NCI-H2081 (cell line): ENCODE measurements at regions not wholly inside any gene's neighbourhood (a gene's known extent, or its start where the extent isn't known, plus 50 kb on each side); places are given as distances from the start of the nearest gene placed in this dataset.
A peak's percentile ranks its signal among the peaks of the same experiment; 100 is the strongest.

Experiments used
- DNase-seq, 2 experiments: peaks; one replicate each; lab custom pipeline; 2025; lab: John Stamatoyannopoulos, UW

GRCh38 chr9:108645520-108645919 lies 210.3 kb downstream of the ACTL7B start:
- DNase-seq, result no peak

GRCh38 chr9:108643731-108644510 lies 211.9 kb downstream of the ACTL7B start:
- no peak for DNase-seq

- DNase-seq, result no peak
Measured at GRCh38 chr9:108642871-108643270, 212.9 kb downstream of the ACTL7B start.

GRCh38 chr9:108640230-108640629 lies 215.6 kb downstream of the ACTL7B start:
- DNase-seq, result no peak

GRCh38 chr9:108639696-108640095 lies 216.1 kb downstream of the ACTL7B start:
- DNase-seq, result no peak

GRCh38 chr9:108639091-108639490 lies 216.7 kb downstream of the ACTL7B start:
- no peak for DNase-seq

- DNase-seq, result no peak
Measured at GRCh38 chr9:108637340-108637739, 218.4 kb downstream of the ACTL7B start.

- DNase-seq, result no peak
Measured at GRCh38 chr9:108636013-108636412, 219.8 kb downstream of the ACTL7B start.

- DNase-seq, result no peak
Measured at GRCh38 chr9:108634672-108635462, 220.9 kb downstream of the ACTL7B start.

GRCh38 chr9:108634204-108634603 lies 221.6 kb downstream of the ACTL7B start:
- peak in 1 of 2 experiments; percentile 49 for DNase-seq

- no peak for DNase-seq
Measured at GRCh38 chr9:108631496-108632285, 224.1 kb downstream of the ACTL7B start.

GRCh38 chr9:108628316-108628715 lies 227.5 kb downstream of the ACTL7B start:
- no peak for DNase-seq

- no peak for DNase-seq
Measured at GRCh38 chr9:108626743-108627142, 229.0 kb downstream of the ACTL7B start.

GRCh38 chr9:108621991-108622855 lies 233.6 kb downstream of the ACTL7B start:
- DNase-seq, result no peak

- DNase-seq, result no peak
Measured at GRCh38 chr9:108620767-108621166, 235.0 kb downstream of the ACTL7B start.

- DNase-seq, result no peak
Measured at GRCh38 chr9:108618906-108619550, 236.8 kb downstream of the ACTL7B start.

GRCh38 chr9:108617676-108618075 lies 238.1 kb downstream of the ACTL7B start:
- no peak for DNase-seq

GRCh38 chr9:108615152-108615551 lies 240.6 kb downstream of the ACTL7B start:
- DNase-seq, result no peak

GRCh38 chr9:108612513-108612912 lies 243.3 kb downstream of the ACTL7B start:
- DNase-seq, result no peak

- DNase-seq, result no peak
Measured at GRCh38 chr9:108609897-108610253, 245.9 kb downstream of the ACTL7B start.
